DMS153 treated with DMSO at 0.1 percent for 48 hours (cell line): ENCODE measurements at regions not wholly inside any gene's neighbourhood (a gene's known extent, or its start where the extent isn't known, plus 50 kb on each side); places are given as distances from the start of the nearest gene placed in this dataset.

Experiments
- DNase-seq: peaks from one replicate; lab custom pipeline; 2025; ENCODE audit not compliant: unreplicated experiment; lab: John Stamatoyannopoulos, UW

- DNase-seq, result no peak
Observed at GRCh38 chr1:208628022-208628914, 384.1 kb upstream of the PLXNA2 start.

DNA sequence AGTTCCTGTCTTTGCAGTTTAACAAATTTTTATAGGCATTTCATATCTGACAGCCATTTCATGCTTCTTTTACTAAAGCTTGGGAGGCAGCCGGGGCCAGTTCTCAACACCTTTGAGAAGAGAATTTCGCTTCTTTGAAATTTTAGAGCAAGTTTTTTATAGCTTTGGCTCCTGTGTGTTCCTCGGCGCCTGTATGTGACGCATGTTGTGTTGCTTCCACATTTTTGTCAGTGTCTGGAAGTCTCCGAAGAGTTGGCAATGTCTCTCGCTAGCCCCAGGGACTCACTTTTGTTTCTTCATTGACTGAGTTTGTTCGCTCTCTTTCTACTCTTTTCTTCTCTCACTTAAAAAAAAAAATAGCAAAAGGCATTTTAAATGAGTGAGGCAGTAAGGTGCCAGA lies 386.9 kb upstream of the PLXNA2 start:
- no peak for DNase-seq

GRCh38 chr1:208631506-208631905 lies 387.3 kb upstream of the PLXNA2 start:
- no peak for DNase-seq

- DNase-seq, result no peak
Observed at GRCh38 chr1:208634346-208635140, 390.4 kb upstream of the PLXNA2 start.

GRCh38 chr1:208637181-208637580 lies 393.0 kb upstream of the PLXNA2 start:
- no peak for DNase-seq

DNA sequence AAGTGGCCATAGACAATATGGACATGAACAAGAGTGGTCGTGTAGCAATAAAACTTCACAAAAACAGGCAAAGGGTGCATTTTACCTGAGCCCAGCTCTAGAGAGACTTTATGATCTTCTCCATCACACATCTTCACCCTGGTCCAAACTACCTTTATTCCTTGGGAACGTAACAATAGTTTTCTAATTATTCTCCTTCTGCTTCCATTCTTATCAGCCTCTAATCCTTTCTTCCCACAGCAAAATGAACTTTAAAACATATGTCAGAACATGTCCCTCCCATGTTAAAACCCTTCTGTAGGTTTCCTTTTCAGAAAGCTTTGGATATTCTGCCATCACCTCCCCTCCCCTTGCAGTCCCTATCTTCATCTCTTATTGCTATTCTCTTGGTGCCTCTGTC lies 395.2 kb upstream of the PLXNA2 start:
- DNase-seq, result no peak

DNA sequence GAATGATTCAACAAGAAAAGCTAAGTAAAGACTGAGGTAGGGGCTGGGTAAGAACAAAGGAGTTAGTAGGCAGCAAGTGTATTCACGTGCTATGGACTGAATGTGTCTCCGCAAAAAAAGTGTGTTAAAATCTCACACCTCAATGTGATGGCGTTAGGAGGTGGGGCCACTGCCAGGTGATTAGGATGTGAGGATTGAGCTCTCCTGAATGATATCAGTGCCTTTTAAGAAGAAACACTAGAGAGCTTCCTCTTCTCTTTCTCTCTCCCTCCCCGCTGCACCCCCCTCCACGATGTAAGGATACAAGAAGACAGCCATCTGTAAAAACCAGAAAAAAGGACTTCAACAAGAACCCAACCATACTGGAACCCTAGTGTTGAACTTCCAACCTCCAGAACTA lies 396.1 kb upstream of the PLXNA2 start:
- DNase-seq, result no peak

DNA sequence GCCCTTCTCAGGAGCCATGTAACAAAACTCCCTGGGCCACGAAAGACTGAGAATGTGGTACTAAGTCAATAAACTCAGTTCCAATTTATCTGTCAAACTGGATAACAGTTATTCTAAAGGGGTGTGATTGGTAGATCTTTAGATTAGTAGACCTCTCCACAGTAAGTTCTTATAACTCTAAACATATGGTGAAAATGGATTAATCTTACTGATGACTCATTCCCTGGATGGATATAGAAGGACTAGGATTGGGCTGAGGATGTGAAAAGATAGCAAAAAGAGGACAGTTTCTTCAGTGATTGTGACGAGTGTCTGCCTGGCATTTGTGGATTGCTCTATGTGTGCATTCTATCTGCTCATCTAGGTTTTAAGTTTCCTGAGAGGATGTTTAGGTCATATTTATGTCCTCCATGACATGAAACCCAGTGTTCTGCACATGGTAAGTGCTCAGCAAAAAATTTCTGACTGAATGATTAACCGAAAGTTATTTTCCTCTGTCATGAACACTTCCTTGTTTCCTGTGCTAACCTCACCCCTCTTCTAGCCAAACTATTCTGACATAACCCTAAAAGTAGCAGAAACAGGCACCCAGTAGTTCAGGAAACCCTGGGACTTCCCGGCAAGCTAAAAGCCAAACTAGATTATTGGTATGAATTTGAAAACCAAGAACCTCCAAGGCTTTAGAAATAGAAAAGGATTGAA lies 397.5 kb upstream of the PLXNA2 start:
- no peak for DNase-seq

DNA sequence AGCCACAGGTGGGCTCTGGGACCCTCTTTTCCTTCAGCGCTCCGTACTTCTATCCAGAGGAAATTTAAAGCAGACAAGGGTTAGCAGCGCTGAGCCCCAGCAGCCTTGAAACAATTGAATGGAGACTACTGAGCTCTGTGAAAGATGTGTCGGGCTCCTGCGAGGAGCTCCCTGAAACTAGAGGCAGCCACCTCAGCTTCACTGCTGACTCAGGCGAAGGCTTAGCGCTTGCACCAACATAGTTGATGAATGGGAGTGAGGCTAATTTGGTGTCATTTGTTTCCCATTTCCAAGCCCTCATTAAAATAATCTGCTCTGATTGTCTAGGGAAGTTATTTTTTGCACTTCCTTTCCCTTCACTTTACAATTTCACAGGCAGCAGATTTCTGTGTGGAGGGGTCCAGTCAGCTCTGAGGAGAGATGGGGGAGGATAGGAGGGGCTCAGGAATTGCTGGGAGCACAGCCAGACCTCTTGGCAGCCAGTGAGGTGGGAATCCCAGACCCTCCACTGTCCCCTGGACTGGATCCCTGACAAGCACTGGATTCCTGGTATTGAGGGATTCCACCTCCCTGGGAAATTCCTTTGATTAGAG lies 398.9 kb upstream of the PLXNA2 start:
- DNase-seq, result no peak

DNA sequence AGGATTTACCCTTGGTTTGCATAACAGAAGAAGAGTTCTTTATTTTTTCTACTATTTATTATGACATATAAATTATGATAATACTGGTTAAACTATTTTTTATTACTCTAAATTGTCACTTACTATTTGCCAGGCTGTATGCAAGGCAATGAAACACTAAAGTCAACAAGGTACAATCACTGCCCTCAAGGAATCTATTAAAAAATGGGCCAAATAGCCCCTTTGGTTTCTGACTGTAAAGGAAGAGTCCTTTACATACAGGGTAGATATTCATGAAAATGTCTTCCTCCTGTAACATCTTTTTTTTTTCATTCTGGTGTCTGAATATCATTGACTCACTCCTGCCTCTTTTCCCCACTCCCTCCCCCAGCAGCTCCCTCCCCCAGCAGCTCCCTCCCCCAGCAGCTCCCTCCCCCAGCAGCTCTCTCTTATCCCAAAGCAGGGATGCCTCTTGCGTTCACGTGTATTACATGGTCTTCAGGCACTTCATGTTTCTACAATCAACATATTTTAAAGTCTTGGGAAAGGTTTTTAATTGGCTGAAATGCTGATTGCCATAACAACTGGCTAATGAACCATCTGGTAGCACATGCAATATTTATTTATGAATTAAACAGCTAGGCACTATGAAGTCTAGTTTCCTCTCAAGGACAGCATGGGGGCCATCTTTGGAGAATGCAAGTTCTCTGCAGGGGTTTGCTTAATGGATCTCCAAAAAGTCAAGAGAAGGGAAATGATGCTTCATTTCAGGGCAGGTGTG lies 400.4 kb upstream of the PLXNA2 start:
- no peak for DNase-seq

- DNase-seq, result no peak
Observed at GRCh38 chr1:208646431-208646830, 402.2 kb upstream of the PLXNA2 start.

- no peak for DNase-seq
Observed at GRCh38 chr1:208648146-208648545, 404.0 kb upstream of the PLXNA2 start.

DNA sequence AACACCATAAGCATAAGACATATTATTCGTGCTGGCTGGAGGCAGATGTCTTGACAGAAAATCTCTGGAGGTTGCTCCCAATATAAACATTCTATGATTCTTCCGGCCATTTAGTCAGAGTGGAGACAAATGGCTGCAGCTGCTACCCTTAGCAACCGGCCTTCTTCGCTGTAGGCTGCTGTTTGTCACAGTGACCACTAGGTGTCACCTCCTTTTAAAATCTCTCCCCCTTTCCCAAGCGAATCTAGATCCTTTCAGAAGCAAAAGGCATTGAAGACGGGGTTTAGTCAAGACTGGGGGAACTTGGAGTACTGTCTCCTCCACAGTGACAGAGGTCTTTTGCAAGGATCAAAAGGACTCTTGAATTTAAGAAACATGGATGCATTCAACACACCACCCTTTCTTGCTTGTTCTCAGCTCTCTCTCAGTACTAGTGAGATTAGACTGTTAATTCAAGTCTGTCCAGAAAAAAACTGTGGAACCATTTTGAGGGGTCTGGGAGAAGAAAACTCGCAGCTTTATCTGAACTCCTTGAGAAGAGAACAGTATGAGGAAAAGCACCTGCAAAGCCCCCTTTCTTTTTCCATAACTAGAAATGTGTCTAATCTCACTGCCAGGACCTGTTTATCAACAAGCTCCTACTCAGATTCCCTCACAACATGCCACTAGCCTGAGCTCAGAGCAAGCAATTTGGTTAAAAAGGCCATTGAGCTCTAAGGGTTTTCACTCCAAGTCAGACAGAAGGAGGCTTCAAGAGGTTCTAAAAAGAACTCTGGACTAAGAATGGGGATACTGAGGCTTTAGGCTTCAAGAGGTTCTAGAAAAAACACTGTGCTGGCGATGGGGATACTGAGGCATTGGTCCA lies 408.3 kb upstream of the PLXNA2 start:
- peak; percentile 98 for DNase-seq

- DNase-seq, result no peak
Observed at GRCh38 chr1:208653426-208653825, 409.2 kb upstream of the PLXNA2 start.

GRCh38 chr1:208654241-208654640 lies 410.1 kb upstream of the PLXNA2 start:
- no peak for DNase-seq

DNA sequence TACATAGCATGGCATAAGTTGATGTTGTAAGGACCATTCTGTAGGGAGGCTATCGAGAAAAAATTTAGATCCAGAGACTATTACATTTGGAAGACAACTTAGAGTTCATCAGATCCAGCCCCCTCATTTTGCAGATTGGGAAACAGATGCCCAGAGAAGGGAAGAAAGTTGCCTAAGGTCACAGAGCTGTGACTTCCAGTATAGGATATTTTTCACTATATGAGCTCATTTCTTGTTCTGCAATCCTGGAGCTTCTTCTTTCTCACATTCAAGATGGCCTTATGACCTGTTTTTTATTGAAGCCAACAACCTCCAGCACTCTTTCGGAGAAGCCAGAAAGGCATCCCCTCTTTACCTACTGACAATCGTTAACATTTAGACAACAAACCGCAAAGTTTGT lies 421.8 kb upstream of the PLXNA2 start:
- no peak for DNase-seq

- DNase-seq, result no peak
Observed at GRCh38 chr1:208668991-208669390, 424.8 kb upstream of the PLXNA2 start.

DNA sequence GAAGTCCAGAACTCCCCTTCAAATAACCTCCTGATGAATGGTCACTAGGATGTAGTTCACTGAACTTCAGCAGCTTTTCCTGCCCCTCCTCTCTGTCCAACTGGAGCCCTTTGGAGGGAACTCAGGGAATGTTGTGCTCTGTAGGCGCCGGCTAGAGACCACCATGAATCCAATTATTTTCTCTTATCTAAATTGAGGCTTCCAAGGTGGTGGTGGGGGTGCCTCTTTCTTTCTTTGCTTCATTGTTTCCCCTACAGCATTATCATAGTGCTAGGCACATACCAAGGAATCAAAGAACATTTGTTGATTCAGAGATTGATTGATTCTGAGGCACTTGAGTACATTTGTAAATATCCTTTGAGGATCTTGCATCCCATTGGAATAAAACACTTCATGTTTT lies 426.6 kb upstream of the PLXNA2 start:
- DNase-seq, result no peak

- DNase-seq, result no peak
Observed at GRCh38 chr1:208681878-208682663, 437.9 kb upstream of the PLXNA2 start.
